ENCODE measurements at regions not wholly inside any gene's neighbourhood (a gene's known extent, or its start where the extent isn't known, plus 50 kb on each side); places are given as distances from the start of the nearest gene placed in this dataset.
A peak's percentile ranks its signal among the peaks of the same experiment; 100 is the strongest.

GRCh38 chr11:81342966-81343365, 1390.7 kb downstream of the FAM181B start:
- Histone ChIP-seq H3K27ac (ENCODE audit: low read depth in 2 of 2, low read length in 2 of 2) (no peak overlapping the region), H3K36me3 (ENCODE audit: control insufficient read depth in 2 of 2, insufficient read depth in 2 of 2, low read length in 2 of 2) (no peaks in the 10 kb centered on the region), H3K9ac (ENCODE audit: low read depth in 1 of 2, low read length in 2 of 2) (no peak overlapping the region), H3K4me3 (ENCODE audit: low read length in 2 of 2) (no peak overlapping the region), H3K4me1 (ENCODE audit: control insufficient read depth in 2 of 2, insufficient read depth in 2 of 2, low read length in 2 of 2) (no peaks in the 10 kb centered on the region), H3K9me3 (ENCODE audit: control insufficient read depth in 2 of 2, low read length in 2 of 2) (no peaks in the 10 kb centered on the region), H3K27me3 (ENCODE audit: control insufficient read depth in 2 of 2, insufficient read depth in 2 of 2, low read length in 2 of 2) (no peaks in the 10 kb centered on the region)

DNA sequence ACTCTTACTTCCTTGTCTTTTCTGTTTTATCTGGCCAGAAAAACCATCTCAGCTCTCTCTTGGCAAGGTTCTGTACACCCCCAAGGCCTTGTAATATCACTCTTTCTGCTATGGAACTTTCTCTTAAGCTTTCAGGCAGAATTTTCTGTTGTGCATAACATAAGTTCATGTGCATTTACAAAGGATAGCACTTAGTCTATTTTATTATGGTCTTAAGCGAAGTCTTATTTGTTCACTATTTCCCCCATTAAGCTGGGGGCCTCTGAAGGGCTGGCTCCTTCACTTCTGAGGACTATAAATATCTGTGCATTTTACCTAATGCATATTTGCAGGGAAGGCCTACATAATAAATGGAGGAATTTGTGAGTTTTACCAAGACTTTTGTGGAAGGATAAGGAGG, 1393.4 kb downstream of the FAM181B start:
- H3K27me3 ChIP-seq (ENCODE audit: control insufficient read depth in 2 of 2, insufficient read depth in 2 of 2, low read length in 2 of 2) = no peaks in the 10 kb centered on the region
- H3K9ac ChIP-seq (ENCODE audit: low read depth in 1 of 2, low read length in 2 of 2) = no peak overlapping the region
- H3K9me3 ChIP-seq (ENCODE audit: control insufficient read depth in 2 of 2, low read length in 2 of 2) = no peaks in the 10 kb centered on the region
- no peaks in the 10 kb centered on the region for H3K4me1 ChIP-seq (ENCODE audit: control insufficient read depth in 2 of 2, insufficient read depth in 2 of 2, low read length in 2 of 2)
- H3K36me3 ChIP-seq (ENCODE audit: control insufficient read depth in 2 of 2, insufficient read depth in 2 of 2, low read length in 2 of 2) = no peaks in the 10 kb centered on the region
- no peak overlapping the region for H3K27ac ChIP-seq (ENCODE audit: low read depth in 2 of 2, low read length in 2 of 2)
- H3K4me3 ChIP-seq (ENCODE audit: low read length in 2 of 2) = no peak overlapping the region

DNA sequence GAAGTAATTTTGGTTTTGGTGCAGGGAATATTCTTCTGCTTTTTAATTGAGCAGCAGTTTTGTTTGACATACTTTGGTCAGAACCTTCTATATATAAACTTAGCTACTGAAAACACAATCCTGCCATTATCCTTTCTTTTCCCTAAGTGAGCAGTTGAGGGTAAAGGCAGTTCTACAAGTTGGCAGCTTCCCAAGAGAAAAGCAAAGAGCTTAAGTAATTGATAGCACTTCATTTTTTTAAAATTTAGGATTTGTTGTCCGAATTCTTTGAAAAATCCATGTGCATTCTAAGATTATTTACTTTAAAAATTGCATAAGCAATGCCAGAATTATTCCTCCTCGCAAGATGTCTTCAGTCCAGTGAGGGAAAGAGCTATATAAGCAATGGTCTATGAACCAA, 1394.1 kb downstream of the FAM181B start:
- Histone ChIP-seq H3K9ac (ENCODE audit: low read depth in 1 of 2, low read length in 2 of 2) (no peak overlapping the region), H3K27ac (ENCODE audit: low read depth in 2 of 2, low read length in 2 of 2) (no peak overlapping the region), H3K4me1 (ENCODE audit: control insufficient read depth in 2 of 2, insufficient read depth in 2 of 2, low read length in 2 of 2) (no peaks in the 10 kb centered on the region), H3K9me3 (ENCODE audit: control insufficient read depth in 2 of 2, low read length in 2 of 2) (no peaks in the 10 kb centered on the region), H3K27me3 (ENCODE audit: control insufficient read depth in 2 of 2, insufficient read depth in 2 of 2, low read length in 2 of 2) (no peaks in the 10 kb centered on the region), H3K36me3 (ENCODE audit: control insufficient read depth in 2 of 2, insufficient read depth in 2 of 2, low read length in 2 of 2) (no peaks in the 10 kb centered on the region), H3K4me3 (ENCODE audit: low read length in 2 of 2) (no peak overlapping the region)

- Histone ChIP-seq H3K9ac (ENCODE audit: low read depth in 1 of 2, low read length in 2 of 2) (no peak overlapping the region), H3K27ac (ENCODE audit: low read depth in 2 of 2, low read length in 2 of 2) (no peak overlapping the region), H3K4me3 (ENCODE audit: low read length in 2 of 2) (no peak overlapping the region), H3K36me3 (ENCODE audit: control insufficient read depth in 2 of 2, insufficient read depth in 2 of 2, low read length in 2 of 2) (no peaks in the 10 kb centered on the region), H3K9me3 (ENCODE audit: control insufficient read depth in 2 of 2, low read length in 2 of 2) (no peaks in the 10 kb centered on the region), H3K4me1 (ENCODE audit: control insufficient read depth in 2 of 2, insufficient read depth in 2 of 2, low read length in 2 of 2) (no peaks in the 10 kb centered on the region), H3K27me3 (ENCODE audit: control insufficient read depth in 2 of 2, insufficient read depth in 2 of 2, low read length in 2 of 2) (no peaks in the 10 kb centered on the region)
Observed at GRCh38 chr11:81337756-81338155, 1395.9 kb downstream of the FAM181B start.

- no peaks in the 10 kb centered on the region for H3K4me1 ChIP-seq (ENCODE audit: control insufficient read depth in 2 of 2, insufficient read depth in 2 of 2, low read length in 2 of 2)
- no peak overlapping the region for H3K27ac ChIP-seq (ENCODE audit: low read depth in 2 of 2, low read length in 2 of 2)
- H3K27me3 ChIP-seq (ENCODE audit: control insufficient read depth in 2 of 2, insufficient read depth in 2 of 2, low read length in 2 of 2) = no peaks in the 10 kb centered on the region
- no peaks in the 10 kb centered on the region for H3K9me3 ChIP-seq (ENCODE audit: control insufficient read depth in 2 of 2, low read length in 2 of 2)
- H3K4me3 ChIP-seq (ENCODE audit: low read length in 2 of 2) = no peak overlapping the region
- no peaks in the 10 kb centered on the region for H3K36me3 ChIP-seq (ENCODE audit: control insufficient read depth in 2 of 2, insufficient read depth in 2 of 2, low read length in 2 of 2)
- no peak overlapping the region for H3K9ac ChIP-seq (ENCODE audit: low read depth in 1 of 2, low read length in 2 of 2)
Observed at GRCh38 chr11:81332276-81332675, 1401.4 kb downstream of the FAM181B start.

DNA sequence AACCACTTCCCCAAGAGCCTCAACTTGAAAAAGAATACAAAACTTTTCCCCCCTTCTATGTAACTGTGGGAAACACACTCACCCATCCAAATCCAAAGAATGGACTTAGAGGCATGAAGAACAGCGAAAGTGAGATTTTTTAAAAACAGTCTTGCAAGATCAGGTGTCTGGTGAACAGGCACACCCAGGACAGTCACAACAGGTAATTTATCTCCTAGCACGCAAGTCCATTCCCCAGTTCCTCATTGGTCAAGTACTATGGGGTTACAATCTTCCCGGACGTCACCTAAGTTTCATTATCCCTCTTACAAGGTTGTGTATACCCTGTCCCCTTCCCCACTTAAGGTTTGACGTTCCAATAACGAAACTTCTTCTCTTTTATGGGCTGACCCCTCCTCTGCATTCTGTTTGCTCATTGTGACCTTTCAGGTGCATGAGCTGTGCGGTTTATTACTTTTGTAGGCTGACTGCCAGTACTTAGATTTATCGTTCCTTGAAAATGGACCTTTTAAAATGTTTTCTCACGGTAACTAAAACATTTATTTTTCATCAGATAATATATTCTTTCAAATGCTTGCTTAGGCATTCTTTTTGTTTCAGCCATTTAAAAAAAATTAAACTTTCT, 1401.9 kb downstream of the FAM181B start:
- H3K4me1 ChIP-seq (ENCODE audit: control insufficient read depth in 2 of 2, insufficient read depth in 2 of 2, low read length in 2 of 2) = no peaks in the 10 kb centered on the region
- H3K36me3 ChIP-seq (ENCODE audit: control insufficient read depth in 2 of 2, insufficient read depth in 2 of 2, low read length in 2 of 2) = no peaks in the 10 kb centered on the region
- H3K4me3 ChIP-seq (ENCODE audit: low read length in 2 of 2) = peak overlapping the region; percentile 41 to 61
- no peak overlapping the region for H3K27ac ChIP-seq (ENCODE audit: low read depth in 2 of 2, low read length in 2 of 2)
- no peaks in the 10 kb centered on the region for H3K9me3 ChIP-seq (ENCODE audit: control insufficient read depth in 2 of 2, low read length in 2 of 2)
- no peak overlapping the region for H3K9ac ChIP-seq (ENCODE audit: low read depth in 1 of 2, low read length in 2 of 2)
- no peaks in the 10 kb centered on the region for H3K27me3 ChIP-seq (ENCODE audit: control insufficient read depth in 2 of 2, insufficient read depth in 2 of 2, low read length in 2 of 2)

- Histone ChIP-seq H3K9me3 (ENCODE audit: control insufficient read depth in 2 of 2, low read length in 2 of 2) (no peaks in the 10 kb centered on the region), H3K4me3 (ENCODE audit: low read length in 2 of 2) (no peak overlapping the region), H3K4me1 (ENCODE audit: control insufficient read depth in 2 of 2, insufficient read depth in 2 of 2, low read length in 2 of 2) (no peaks in the 10 kb centered on the region), H3K27me3 (ENCODE audit: control insufficient read depth in 2 of 2, insufficient read depth in 2 of 2, low read length in 2 of 2) (no peaks in the 10 kb centered on the region), H3K9ac (ENCODE audit: low read depth in 1 of 2, low read length in 2 of 2) (no peak overlapping the region), H3K27ac (ENCODE audit: low read depth in 2 of 2, low read length in 2 of 2) (no peak overlapping the region), H3K36me3 (ENCODE audit: control insufficient read depth in 2 of 2, insufficient read depth in 2 of 2, low read length in 2 of 2) (no peaks in the 10 kb centered on the region)
Observed at GRCh38 chr11:81331088-81331487, 1402.6 kb downstream of the FAM181B start.

DNA sequence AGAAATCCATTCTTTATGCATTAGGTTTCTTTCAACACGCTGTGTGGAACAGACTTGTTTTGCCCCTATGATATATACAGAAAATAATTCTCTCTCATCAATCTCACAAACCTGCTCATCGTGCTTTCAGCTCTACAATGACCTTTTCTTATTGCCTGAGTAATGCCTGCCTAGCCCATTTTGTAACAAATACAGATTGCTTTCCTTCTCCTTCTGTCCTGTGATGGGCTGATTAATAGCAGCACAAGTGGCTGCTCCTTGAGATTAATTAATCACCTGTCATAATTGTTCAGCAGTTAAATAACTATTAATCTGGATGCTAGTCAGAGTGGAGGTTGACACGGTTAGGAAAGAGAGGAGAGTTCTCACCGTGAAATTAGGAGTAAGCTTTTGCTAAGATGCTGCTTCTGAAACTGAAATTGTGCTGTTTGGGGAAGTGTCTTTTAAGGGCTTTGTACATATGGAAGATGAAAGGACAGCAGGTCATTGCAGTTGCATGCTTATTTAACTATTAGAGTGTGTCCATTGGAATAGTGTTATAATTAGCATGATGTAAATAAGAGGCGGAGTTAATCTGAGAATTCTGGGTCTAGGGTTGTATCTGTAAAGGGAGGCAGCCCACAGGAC, 1430.5 kb downstream of the FAM181B start:
- Histone ChIP-seq H3K9me3 (ENCODE audit: control insufficient read depth in 2 of 2, low read length in 2 of 2) (no peaks in the 10 kb centered on the region), H3K4me3 (ENCODE audit: low read length in 2 of 2) (no peak overlapping the region), H3K27me3 (ENCODE audit: control insufficient read depth in 2 of 2, insufficient read depth in 2 of 2, low read length in 2 of 2) (no peaks in the 10 kb centered on the region), H3K9ac (ENCODE audit: low read depth in 1 of 2, low read length in 2 of 2) (no peak overlapping the region), H3K4me1 (ENCODE audit: control insufficient read depth in 2 of 2, insufficient read depth in 2 of 2, low read length in 2 of 2) (no peaks in the 10 kb centered on the region), H3K27ac (ENCODE audit: low read depth in 2 of 2, low read length in 2 of 2) (no peak overlapping the region), H3K36me3 (ENCODE audit: control insufficient read depth in 2 of 2, insufficient read depth in 2 of 2, low read length in 2 of 2) (no peaks in the 10 kb centered on the region)

DNA sequence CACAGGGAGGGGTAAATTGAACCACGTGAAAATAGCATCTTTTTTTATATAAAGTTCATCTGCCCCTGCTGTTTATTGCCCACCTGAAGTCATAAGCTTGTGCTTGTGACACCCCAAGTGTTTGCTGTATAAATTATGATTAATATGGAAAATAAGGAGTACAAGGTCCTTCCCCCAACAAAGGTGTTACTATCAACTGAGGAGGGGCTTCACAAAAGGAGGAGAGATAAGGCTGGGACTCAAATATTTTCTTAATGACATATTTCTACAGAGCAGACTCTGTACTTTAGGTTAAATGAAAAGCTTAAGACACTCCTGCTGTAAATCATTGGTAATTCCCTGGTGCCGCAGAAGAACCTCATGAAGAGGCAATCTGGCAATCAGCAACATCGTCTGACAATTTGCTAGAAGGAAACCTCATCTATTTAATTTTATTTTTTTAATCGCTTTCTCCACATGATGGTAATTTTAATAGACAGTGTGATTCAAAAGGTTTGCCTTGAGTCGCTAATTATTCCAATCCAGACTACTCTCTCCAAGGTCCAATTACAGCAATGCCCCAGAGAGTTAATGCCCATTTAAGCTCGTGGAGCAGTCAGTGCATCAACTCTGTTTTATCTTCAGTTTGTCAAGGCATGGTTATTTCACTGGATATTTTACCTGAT, 1432.4 kb downstream of the FAM181B start:
- Histone ChIP-seq H3K4me1 (ENCODE audit: control insufficient read depth in 2 of 2, insufficient read depth in 2 of 2, low read length in 2 of 2) (no peaks in the 10 kb centered on the region), H3K4me3 (ENCODE audit: low read length in 2 of 2) (no peak overlapping the region), H3K36me3 (ENCODE audit: control insufficient read depth in 2 of 2, insufficient read depth in 2 of 2, low read length in 2 of 2) (no peaks in the 10 kb centered on the region), H3K27me3 (ENCODE audit: control insufficient read depth in 2 of 2, insufficient read depth in 2 of 2, low read length in 2 of 2) (no peaks in the 10 kb centered on the region), H3K9me3 (ENCODE audit: control insufficient read depth in 2 of 2, low read length in 2 of 2) (no peaks in the 10 kb centered on the region), H3K9ac (ENCODE audit: low read depth in 1 of 2, low read length in 2 of 2) (no peak overlapping the region), H3K27ac (ENCODE audit: low read depth in 2 of 2, low read length in 2 of 2) (no peak overlapping the region)

DNA sequence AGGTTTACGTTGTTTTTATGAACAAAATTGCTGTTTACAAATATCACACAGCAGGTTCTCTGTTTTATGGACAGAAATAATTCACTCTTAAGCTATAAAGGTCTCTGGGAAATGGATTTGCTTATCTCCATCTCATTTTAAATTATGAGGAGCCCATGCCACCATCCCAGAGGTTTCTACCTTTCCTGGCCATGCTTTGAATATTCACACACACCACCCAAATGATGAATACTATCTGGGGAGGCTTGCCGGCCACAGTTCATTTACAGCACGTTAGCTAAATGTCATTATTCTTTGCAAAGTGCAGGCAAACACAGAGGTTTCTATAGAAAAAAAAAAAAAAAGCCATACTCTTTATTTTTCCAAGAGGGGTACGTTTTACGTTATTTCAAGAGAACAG, 1446.7 kb downstream of the FAM181B start:
- no peak overlapping the region for H3K27ac ChIP-seq (ENCODE audit: low read depth in 2 of 2, low read length in 2 of 2)

More for the DNA sequence above, 1446.7 kb downstream of the FAM181B start:
- Histone ChIP-seq H3K4me3 (ENCODE audit: low read length in 2 of 2) (no peak overlapping the region), H3K9ac (ENCODE audit: low read depth in 1 of 2, low read length in 2 of 2) (no peak overlapping the region), H3K36me3 (ENCODE audit: control insufficient read depth in 2 of 2, insufficient read depth in 2 of 2, low read length in 2 of 2) (no peaks in the 10 kb centered on the region), H3K9me3 (ENCODE audit: control insufficient read depth in 2 of 2, low read length in 2 of 2) (no peaks in the 10 kb centered on the region), H3K27me3 (ENCODE audit: control insufficient read depth in 2 of 2, insufficient read depth in 2 of 2, low read length in 2 of 2) (no peaks in the 10 kb centered on the region), H3K4me1 (ENCODE audit: control insufficient read depth in 2 of 2, insufficient read depth in 2 of 2, low read length in 2 of 2) (no peaks in the 10 kb centered on the region)

Data from mucosa of rectum (tissue), 2 donors.